PFSK-1 (cell line): ENCODE measurements at regions not wholly inside any gene's neighbourhood (a gene's known extent, or its start where the extent isn't known, plus 50 kb on each side); places are given as distances from the start of the nearest gene placed in this dataset.

Source experiments
- FOXP2 ChIP-seq: optimal IDR thresholded peaks from 2 replicates; pipeline ENCODE3; 2011; ENCODE audit warnings: borderline replicate concordance, control low read depth, inconsistent platforms; ENCODE audit not compliant: insufficient read depth; ENCODE audit errors: extremely low read length, extremely low read depth
- POLR2AphosphoS5 ChIP-seq: IDR thresholded peaks from 2 replicates; pipeline ENCODE4 v1.6.1; 2012; ENCODE audit warnings: low read depth, mild to moderate bottlenecking, control low read depth, low read length, moderate library complexity
- REST ChIP-seq, 2 experiments: IDR thresholded peaks; 2 replicates each; pipeline versions ENCODE4 v1.6.1 to v1.8.0; 2011 to 2012; ENCODE audit warnings: low read depth in 2 of 2, low read length in 2 of 2, control low read depth in 1 of 2, inconsistent platforms in 1 of 2, mild to moderate bottlenecking in 1 of 2, moderate library complexity in 1 of 2; ENCODE audit not compliant: insufficient read depth in 1 of 2
- SIN3A ChIP-seq: IDR thresholded peaks from 2 replicates; pipeline ENCODE4 v1.6.1; 2012; ENCODE audit warnings: mild to moderate bottlenecking, low read length, moderate library complexity, borderline replicate concordance; ENCODE audit not compliant: insufficient read depth
- TAF1 ChIP-seq: IDR thresholded peaks from 2 replicates; pipeline ENCODE4 v1.6.1; 2012; ENCODE audit warnings: low read length, control low read depth, borderline replicate concordance; ENCODE audit not compliant: insufficient read depth

DNA sequence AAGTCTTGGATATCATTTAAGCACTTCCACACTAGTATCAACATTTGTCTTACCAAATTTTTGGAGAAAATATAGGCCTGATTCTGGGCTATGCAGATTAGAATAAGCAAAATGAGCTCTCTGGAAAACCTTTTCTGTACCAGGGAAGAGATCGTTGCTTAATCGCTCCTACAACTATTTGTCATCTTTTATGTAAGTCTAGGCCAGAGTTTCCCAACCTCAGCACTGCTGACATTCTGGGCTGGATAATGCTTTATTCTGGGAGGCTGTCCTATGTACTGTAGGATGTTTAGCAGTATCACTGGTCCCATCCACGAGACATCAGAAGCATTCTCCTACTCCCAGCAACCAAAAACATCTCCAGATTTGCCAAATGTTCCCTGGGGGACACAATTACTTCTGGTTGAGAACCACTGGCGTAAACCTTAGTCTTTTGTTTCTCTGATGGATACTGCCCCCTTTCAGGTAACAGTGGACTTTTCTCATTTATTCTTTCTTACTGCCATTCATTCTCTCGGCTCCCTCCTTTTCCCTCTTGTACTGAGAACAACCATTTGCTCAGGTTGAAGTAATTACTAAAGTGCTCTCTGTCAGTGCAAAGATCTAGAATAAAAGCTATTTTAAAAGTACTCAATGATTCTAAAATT is 316.9 kb upstream of the E2F7 start:
- TF ChIP-seq TAF1 = no peak
- TF ChIP-seq SIN3A = no peak
- TF ChIP-seq REST (IDR thresholded peaks at IDR 0.05; ENCODE audit: insufficient read depth in 1 of 2, low read depth in 2 of 2, low read length in 2 of 2) = no peak
- no peak for TF ChIP-seq FOXP2
- TF ChIP-seq POLR2AphosphoS5 = no peak

- TF ChIP-seq FOXP2 (no peak), SIN3A (no peak), REST (IDR thresholded peaks at IDR 0.05; ENCODE audit: insufficient read depth in 1 of 2, low read depth in 2 of 2, low read length in 2 of 2) (no peak), POLR2AphosphoS5 (no peak), TAF1 (no peak)
Measured at GRCh38 chr12:77377622-77378021, 312.3 kb upstream of the E2F7 start.

DNA sequence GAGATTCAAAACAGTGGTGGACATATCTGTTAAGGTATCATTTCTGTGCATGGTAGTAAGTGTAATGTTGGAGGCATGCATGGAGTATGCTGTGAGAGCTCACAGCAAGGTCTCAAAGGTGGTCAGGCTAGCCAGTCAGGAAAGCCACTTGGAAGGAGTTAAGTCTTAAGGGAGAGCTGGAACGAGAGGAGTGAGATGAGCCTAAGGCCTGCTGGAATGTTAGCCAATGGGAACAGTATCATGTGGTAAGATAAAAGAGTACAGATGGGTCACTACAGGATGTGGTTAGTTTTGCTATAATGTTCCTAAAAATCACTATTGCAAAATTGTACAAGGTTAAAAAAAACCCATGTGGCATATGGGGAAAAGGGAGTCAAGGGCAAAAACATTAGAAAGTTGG is 311.7 kb upstream of the E2F7 start:
- TF ChIP-seq FOXP2 (no peak), TAF1 (no peak), SIN3A (no peak), REST (IDR thresholded peaks at IDR 0.05; ENCODE audit: insufficient read depth in 1 of 2, low read depth in 2 of 2, low read length in 2 of 2) (no peak), POLR2AphosphoS5 (no peak)

GRCh38 chr12:77374673-77375072 is 309.3 kb upstream of the E2F7 start:
- no peak for TF ChIP-seq REST (IDR thresholded peaks at IDR 0.05; ENCODE audit: insufficient read depth in 1 of 2, low read depth in 2 of 2, low read length in 2 of 2)
- TF ChIP-seq FOXP2 = no peak
- TF ChIP-seq POLR2AphosphoS5 = no peak
- no peak for TF ChIP-seq TAF1
- TF ChIP-seq SIN3A = no peak

GRCh38 chr12:77372494-77372893 is 307.1 kb upstream of the E2F7 start:
- no peak for TF ChIP-seq POLR2AphosphoS5
- TF ChIP-seq FOXP2 = no peak
- no peak for TF ChIP-seq SIN3A
- TF ChIP-seq TAF1 = no peak

DNA sequence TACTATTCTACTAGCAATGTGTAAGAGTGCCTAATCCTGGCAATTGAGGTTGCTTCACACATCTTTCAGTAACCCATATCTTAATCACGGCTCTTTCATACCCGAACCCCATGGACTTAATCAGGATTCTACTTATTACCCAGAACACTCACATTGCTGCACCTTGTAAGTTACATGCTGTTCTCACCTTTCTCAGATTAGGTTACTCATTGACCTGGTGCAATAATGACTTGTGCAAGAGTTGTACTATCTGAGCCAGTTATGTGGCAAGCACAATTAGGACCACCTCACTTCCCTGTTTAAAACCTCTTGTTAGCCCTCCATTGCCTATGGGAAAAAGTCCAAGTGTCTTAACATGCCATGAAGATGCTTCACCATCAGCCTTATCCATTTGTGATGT is 306.7 kb upstream of the E2F7 start:
- TF ChIP-seq POLR2AphosphoS5 (no peak), SIN3A (no peak), FOXP2 (no peak), TAF1 (no peak), REST (IDR thresholded peaks at IDR 0.05; ENCODE audit: insufficient read depth in 1 of 2, low read depth in 2 of 2, low read length in 2 of 2) (no peak)
